Forelimb muscle (tissue), 1 donor: ENCODE measurements at regions not wholly inside any gene's neighbourhood (a gene's known extent, or its start where the extent isn't known, plus 50 kb on each side); places are given as distances from the start of the nearest gene placed in this dataset.

Experiments
- DNase-seq: peaks from one replicate; pipeline ENCODE4 v3.0.0-alpha.2; 2013; ENCODE audit warnings: low read depth

GRCh38 chr12:13504074-13504473 is 307.5 kb downstream of the EMP1 start:
- DNase-seq: no peak

- no peak for DNase-seq
These were observed 306.7 kb downstream of the EMP1 start for GRCh38 chr12:13503094-13503835.

DNA sequence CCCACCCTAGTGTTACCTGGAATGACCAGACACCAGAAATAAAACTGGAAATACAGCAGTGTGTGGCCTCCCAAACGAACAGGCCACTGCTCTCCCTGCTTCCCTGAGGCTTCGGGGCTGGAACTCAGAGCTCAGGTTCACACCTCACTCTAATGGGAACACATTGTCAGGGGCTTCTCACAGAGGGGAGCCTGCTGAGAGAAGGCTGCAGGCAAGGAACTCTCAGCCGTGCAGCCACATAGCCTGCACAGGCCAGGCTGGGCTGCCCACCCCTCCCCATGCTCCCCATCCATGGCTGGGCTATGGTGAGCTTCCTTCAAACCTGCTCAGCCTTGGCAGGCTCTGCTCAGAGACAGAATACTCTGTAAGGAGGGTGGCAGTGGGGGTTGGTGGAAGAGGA is 302.5 kb downstream of the EMP1 start:
- DNase-seq: no peak

DNA sequence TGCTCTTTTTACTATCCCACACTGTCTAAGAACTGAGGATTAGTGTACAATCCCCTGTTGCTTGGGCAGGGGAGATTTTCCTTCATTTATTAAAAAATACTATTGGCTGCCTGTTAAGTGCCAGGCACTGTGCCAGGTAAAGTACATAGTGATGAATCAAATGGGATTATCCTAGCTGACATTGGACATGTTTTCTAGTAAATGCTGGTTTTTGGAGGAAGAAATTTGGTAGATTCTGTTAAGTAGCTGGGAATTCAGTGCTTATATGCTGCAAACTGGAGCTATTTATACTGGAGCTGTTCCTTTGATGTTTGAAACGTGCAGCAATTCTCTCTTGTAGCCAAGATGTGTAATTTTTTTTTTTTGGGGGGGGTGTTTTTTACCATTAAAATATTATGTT is 299.6 kb downstream of the EMP1 start:
- DNase-seq: no peak

- no peak for DNase-seq
These were observed 292.7 kb downstream of the EMP1 start for GRCh38 chr12:13489246-13489645.

DNA sequence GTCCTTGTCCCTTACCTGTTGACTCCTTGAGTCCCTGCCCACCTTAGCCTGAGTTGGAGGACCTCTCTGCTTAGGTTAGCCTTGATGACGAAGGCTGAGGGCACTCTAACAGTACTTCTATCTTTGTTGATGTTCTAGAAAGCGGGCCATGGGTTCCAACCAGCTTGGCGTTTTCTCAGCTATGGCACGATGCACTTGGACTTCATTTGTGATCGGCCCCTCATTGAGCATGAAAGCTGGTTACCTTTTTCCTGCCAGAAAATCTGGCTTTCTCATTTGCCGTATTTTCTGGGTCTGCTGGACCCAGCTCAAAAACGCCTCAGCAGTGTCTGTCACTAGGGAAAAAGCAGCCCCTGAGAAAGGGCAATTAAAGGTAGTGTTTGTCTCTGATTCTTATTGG is 290.8 kb downstream of the EMP1 start:
- no peak for DNase-seq

- no peak for DNase-seq
These were observed 290.3 kb downstream of the EMP1 start for GRCh38 chr12:13486794-13487193.

DNA sequence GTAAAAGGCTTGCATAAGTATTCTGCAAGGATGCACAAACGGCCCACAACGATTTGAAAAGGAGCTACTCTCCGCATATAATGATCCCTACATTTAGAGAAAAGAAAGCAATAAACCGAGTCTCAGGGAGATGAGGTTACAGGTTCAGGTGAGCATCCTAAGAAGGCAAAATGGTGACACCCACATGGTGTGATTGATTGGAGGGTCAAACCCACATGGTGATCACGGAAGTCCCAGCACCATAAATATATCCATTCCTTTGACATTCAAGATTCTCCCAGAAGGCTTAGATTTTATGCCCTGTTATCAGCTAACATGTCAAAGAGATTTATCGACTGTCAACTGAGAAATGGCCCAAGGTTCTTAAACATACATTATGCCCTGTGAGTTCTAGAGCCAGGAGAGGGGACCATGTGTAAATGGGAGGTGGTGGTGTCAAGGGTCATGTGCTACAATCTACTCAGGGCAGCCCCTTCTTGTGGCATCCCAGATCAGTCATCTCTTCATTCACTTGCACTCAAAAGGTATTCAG is 282.2 kb downstream of the EMP1 start:
- no peak for DNase-seq

- no peak for DNase-seq
These were observed 277.9 kb downstream of the EMP1 start for GRCh38 chr12:13474381-13474780.

DNA sequence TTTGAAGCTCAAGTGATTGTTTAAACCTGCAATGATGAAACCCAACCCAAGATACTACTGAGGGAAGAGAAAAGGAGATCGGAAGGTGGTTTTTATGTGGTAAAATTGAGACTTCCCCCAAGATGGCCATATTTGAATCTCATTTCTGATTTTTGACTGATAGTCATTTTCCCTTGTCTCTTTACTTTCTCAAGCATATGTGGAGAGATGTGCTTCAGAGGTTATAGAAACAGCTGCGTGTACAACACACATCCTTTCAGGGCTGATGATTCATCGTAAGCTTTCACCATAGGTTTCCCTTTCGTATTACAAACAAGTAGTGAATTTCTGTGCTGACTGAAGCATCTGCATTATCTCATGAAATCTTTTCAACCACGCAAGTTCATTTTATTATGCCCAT is 276.2 kb downstream of the EMP1 start:
- no peak for DNase-seq

- no peak for DNase-seq
These were observed 274.9 kb downstream of the EMP1 start for GRCh38 chr12:13471471-13471870.

- no peak for DNase-seq
These were observed 269.1 kb downstream of the EMP1 start for GRCh38 chr12:13465635-13466034.

- no peak for DNase-seq
These were observed 266.7 kb downstream of the EMP1 start for GRCh38 chr12:13463189-13463588.

GRCh38 chr12:13462450-13462849 is 265.9 kb downstream of the EMP1 start:
- no peak for DNase-seq

DNA sequence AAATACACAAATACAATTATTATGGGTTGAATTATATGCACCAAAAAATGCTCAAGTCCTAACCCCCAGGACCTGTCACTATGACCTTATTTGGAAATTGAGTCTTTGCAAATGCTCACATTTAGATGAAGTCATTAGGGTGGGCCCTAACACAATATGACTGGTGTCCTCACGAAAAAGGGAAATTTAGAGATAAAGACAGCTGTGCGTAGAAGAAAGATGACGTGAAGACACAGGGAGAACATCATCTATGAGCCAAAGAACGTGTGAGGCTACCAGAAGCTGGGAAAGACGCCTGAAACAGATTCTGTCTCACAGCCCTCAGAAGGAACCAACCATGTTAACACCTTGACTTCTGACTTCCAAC is 259.2 kb downstream of the EMP1 start:
- DNase-seq: no peak

DNA sequence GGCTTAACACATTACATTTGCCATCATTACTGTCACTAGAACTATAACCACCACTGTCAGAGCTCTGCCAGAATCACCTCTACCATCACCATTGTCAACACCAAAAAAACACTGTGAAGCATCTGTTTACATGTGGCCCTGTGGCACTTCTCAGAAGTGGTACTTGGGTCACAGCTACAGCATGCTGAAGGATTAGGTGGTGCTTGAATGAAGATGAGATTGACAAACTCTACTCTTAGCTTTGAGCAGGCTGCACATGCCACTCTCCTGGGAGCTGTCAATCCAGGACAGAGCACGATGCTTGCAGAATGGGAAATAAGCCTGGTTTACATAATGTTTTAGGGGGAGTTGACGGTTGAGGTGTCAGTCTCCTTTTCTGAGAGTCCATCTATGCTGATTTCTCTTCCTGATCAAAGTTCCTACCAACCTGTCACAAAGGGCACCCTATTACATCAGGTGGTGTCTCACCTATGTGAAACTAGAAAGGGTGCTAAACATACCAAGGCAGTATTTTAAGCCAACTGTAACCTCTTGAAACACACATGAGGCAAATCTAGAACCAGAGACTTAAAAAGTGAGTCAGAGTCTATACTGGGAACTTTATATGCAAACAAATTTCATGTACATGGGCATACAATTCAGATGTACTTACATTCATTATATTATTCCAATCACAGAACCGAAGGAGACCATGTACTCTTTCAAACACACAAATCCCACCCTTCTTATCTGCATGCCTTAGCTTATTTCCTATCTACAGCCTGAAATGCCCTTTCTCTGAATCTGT is 258.7 kb downstream of the EMP1 start:
- no peak for DNase-seq

- no peak for DNase-seq
These were observed 256.5 kb downstream of the EMP1 start for GRCh38 chr12:13452955-13453570.

GRCh38 chr12:13451776-13452175 is 255.2 kb downstream of the EMP1 start:
- no peak for DNase-seq

- DNase-seq: no peak
These were observed 253.9 kb downstream of the EMP1 start for GRCh38 chr12:13450231-13451080.

DNA sequence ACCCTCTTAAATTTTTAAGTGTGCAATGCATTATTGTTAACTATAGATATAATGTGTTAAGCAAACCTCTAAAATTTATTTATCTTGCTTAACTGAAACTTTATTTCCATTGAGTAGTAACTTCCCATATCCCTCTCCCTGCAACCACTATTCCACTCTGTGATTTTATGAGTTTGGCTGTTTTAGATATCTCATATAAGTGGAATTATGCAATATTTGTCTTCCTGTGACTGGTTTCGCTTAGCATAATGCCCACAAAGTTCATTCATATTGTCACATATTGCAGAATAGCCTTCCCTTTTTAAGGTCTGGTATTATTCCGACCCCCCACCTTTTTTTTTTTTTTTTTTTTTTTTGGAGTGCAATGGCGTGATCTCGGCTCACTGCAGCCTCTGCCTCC is 247.6 kb downstream of the EMP1 start:
- DNase-seq: no peak

- DNase-seq: no peak
These were observed 247.0 kb downstream of the EMP1 start for GRCh38 chr12:13443498-13443897.

- no peak for DNase-seq
These were observed 246.5 kb downstream of the EMP1 start for GRCh38 chr12:13443028-13443427.
